ENCODE measurements at regions not wholly inside any gene's neighbourhood (a gene's known extent, or its start where the extent isn't known, plus 50 kb on each side); places are given as distances from the start of the nearest gene placed in this dataset.
"Not testable (repeated sequence)": the region's sequence is repeated elsewhere in the genome, so short reads cannot be mapped to it uniquely, and the experiment has no call there.

DNA sequence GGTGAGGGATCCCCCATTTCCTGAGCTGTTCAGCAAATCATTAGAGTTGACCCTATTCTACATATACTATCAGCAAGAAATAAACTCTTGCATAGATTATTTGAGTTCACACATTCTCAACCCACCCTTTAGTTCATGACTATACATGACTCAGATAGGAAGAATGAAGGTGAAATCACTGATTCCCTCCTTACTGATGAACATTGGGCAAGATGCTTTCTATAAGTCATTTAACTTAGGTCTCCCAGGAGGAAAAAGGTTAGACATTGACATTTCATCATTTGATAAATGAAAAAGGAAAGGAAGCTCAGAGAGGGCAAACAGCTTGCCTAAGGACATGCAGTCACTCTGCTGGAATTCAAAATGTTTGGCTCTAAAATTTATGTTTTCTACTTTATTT is 408.0 kb downstream of the TMEM182 start:
- DNase-seq (ENCODE audit: low read depth) = no peak

DNA sequence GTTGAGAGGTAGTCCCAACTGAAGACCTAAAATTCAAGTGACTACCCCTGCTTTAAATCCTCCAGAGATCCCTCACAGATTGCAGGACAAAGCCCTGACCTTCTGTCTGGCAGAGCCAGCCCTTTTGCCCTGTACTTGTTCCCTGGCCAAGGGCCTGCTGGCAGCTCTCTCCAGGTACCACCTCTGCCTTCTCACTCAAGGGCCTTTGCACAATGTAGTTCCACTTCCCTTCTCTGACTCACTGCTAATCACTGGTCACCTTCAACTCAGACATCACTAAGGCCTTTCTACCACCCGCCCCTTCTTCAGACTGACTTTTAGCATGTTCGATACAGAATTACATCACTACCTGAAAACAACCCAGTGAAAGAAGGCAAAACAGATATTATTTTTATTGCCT is 411.0 kb downstream of the TMEM182 start:
- no peak for DNase-seq (ENCODE audit: low read depth)

GRCh38 chr2:103174711-103175110 is 412.9 kb downstream of the TMEM182 start:
- peak; percentile 37 for DNase-seq (ENCODE audit: low read depth)

DNA sequence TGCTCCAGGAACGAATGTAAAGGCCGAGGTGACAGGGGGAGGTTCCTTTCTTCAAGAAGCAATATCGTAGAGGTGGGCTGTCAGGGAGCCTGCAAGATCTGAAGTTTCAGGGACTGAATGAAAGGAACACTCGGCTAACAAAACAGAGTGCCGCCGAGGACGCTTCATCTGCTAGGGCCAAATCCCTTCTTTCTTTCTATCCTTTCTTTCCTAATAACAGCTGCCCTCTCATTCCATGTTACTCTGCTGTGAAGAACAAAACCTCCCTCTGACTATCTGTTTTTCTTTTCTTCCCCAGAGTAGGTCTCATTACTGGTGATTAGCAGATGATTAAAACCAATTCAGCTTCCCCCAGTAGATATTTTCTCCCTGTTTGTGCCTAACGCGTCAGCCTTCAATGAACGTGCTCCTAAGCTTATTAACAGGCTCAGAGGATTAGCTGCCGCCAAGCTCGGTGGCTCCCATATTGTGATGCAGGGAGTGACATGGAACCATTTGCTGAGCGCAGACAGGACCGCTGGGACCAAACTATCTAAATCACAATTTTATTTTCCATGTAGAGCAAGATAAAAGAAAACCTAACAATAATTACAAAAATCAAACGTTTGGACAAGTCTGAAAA is 414.6 kb downstream of the TMEM182 start:
- no peak for DNase-seq (ENCODE audit: low read depth)

- no peak for DNase-seq (ENCODE audit: low read depth)
Measured at GRCh38 chr2:103179798-103180197, 418.0 kb downstream of the TMEM182 start.

DNA sequence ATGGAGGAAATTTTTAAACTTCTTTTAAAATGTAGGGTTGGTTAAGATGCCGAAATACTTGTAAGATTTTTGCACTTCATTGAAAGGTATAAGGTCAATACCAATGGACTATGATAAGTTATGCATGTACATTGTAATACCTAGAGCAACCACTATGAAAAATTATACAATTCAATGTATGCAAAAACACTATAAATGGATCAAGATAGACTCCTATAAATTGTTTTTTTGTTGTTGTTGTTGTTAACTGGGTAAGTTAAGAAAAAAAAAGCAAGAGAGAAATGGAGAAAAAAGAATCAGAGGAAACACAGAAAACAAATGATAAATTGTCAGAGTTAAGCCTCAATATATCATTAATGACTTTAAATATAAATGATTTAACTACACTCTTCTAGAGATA is 421.2 kb downstream of the TMEM182 start:
- DNase-seq (ENCODE audit: low read depth) = no peak

DNA sequence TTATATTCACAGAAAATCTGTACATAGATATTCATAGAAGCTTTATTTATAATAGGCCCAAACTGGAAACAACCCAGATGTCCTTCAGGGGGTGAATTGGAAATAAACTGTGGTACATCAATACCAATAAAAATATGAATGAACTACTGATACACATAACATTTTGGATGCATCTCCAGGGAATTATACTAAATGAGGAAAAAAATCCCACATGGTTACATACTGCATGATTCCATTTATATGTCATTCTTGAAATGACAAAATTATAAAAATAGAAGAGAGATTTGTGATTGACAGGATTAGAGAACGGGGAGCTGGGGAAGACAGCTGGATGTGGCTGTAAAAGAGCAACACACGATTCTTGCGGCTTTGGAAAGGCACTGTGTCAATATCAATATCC is 435.0 kb downstream of the TMEM182 start:
- no peak for DNase-seq (ENCODE audit: low read depth)

DNA sequence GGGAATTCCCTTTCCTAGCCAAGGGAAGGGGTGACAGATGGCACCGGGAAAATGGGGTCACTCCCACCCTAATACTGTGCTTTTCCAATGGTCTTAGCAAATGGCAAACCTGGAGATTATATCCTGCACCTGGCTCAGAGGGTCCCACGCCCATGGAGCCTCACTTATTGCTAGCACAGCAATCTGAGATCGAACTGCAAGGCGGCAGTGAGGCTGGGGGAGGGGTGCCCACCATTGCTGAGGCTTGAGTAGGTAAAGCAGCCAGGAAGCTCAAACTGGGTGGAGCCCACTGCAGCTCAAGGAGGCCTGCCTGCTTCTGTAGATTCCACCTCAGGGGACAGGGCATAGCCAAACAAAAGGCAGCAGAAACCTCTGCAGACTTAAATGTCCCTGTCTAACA is 438.9 kb downstream of the TMEM182 start:
- DNase-seq (ENCODE audit: low read depth) = not testable (repeated sequence)

DNA sequence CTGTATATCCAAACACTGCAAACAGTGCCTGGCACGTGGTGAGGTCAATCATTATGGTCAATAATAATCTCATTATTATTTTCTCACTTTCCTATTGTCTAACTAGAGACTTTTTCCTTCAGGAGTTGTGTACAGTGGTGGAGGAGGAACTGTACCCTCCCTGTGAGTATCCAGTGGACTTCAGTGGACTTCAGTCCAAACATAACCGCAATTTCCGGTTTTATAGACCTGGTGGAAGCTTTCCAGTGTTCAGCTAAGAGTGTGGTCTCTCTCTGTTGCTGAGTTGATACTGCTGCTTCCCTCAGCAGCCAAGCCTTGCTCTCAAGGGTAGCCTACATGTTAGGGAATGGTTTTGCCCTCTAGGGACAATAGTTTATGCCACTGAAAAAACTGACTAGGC is 447.1 kb downstream of the TMEM182 start:
- DNase-seq (ENCODE audit: low read depth) = no peak

DNA sequence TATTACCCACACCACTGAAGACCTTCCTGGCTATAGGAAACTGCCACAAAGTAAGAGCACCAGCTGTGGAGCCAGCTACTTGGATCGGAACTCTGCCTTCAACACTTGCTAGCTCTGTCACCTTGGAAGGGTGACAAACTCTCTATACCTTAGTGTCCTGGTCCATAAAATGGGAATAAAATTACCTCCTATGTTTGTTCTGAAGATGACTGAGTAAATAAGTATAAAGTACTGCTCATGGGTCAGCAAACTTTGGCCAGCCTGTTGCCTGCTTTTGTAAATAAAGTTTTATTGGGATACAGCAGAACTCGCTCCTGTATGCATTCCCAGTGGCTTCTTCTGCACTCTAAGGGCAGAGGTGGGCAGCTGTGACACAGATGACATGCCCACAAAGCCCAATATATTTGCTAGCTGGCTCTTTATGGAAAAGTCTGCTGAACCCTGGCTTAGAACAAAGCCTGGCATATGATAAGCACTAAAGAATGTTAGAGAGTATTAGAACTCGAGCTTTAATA is 451.3 kb downstream of the TMEM182 start:
- DNase-seq (ENCODE audit: low read depth) = no peak

DNA sequence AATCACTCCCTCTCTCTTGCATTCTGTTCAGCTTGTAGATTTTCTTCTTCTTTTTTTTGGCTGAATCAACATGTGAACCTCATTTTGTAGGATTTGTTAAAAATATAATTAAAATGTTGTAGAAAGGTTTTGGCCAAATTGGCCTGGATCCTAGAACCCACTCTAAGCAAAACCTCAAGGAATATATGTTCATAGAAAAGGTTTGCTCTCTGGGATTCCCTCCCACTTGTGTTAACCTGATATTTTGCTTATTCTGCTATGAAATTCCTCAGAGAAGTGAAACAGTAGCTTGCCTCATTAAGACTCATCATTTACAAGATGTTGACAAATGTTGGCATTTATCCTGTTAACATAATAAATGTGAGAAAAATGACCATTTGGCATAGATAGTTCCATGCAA is 456.7 kb downstream of the TMEM182 start:
- no peak for DNase-seq (ENCODE audit: low read depth)

DNA sequence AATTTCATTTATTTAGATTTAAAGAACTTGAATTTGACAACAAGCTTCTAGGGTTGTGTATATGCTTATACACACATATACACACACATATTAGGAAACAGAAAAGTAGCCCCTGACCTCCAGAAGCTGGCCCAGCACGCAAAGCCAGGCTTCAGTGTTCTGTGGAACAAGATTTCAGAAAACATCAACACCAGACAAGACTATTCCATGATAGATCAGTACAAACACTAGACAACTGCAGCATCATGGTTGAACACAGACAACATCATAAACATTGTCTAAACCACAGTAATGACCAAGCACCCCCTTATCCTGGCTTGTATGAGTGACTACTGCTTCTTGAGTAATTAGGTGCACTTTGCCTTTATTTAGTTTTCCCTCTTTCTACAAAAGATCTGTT is 457.6 kb downstream of the TMEM182 start:
- no peak for DNase-seq (ENCODE audit: low read depth)

GRCh38 chr2:103222969-103223368 is 461.1 kb downstream of the TMEM182 start:
- no peak for DNase-seq (ENCODE audit: low read depth)

DNA sequence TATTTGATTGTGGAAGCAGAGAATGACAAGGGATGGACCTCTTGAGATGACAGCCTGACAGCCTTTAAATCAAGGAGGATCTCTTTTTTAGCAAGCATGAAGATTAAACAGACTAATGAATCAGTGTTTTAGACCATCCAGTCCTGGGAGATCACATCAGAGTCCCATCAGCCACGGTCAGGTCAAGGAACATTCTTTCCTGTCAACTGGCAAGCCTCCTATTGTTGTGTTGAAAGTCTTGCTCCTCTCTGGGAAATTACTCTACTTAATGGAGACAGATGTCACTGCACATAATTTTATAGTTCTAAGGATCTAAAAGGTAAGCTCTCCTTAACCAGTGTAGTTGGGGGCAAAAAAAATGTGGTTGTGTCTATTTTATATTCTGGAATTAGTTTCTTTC is 469.0 kb downstream of the TMEM182 start:
- DNase-seq (ENCODE audit: low read depth) = no peak

GRCh38 chr2:103232865-103233264 is 471.0 kb downstream of the TMEM182 start:
- DNase-seq (ENCODE audit: low read depth) = no peak

DNA sequence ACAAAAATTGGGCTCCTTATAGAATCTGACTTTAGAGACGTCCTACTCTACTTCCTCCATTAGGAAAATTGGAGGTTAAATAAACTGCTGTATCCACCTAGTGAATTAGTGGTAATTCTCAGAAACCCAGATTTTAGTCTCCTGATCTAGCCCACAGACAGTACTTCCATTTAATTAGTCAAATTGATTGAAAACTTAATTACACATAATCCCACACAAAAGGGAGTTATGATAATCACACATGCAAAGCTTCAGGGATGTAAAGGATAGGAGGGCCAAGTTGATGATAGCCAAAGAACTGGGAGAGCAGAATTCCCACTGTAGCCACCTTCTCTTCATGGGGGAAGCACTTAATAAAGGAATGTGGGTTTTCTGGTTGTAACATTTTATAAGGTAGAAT is 471.9 kb downstream of the TMEM182 start:
- DNase-seq (ENCODE audit: low read depth) = no peak

DNA sequence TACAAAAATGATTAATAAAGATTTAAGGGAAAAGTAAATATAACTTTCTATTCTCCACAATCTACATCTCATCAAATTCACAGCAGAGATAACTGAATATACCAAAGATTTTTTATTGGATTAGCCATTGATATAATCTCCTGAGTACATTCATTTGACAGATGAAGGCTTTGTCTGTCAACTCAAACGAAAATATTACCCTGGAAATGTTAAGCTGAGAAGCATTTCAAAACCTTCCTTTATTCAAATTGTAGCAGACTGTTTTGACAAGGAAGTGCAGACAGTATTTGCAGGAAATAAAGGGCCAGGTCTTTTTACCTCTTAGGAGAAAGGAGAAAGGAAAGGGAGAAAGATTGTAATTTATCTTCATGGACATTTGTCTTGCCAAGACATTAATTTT is 473.5 kb downstream of the TMEM182 start:
- no peak for DNase-seq (ENCODE audit: low read depth)

DNA sequence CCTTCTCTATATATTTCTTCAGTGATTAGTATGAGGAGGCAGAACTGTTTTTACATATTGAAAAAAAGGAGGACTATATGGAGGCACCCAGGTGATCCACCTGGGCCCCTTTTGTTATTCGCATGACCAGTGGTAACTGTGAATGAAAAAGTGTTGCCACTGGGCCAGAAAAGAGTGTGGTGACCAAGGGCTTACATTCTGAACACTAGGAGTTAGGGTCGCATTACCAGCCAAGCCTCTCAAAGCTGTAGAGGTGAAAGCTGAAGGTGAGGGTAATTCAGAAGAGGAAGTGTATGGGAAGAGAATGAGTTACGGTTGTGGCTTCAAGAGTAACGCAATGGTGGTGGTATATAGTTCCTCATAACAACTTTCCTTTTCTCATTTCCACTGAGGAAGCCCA is 487.6 kb downstream of the TMEM182 start:
- DNase-seq (ENCODE audit: low read depth) = no peak

DNA sequence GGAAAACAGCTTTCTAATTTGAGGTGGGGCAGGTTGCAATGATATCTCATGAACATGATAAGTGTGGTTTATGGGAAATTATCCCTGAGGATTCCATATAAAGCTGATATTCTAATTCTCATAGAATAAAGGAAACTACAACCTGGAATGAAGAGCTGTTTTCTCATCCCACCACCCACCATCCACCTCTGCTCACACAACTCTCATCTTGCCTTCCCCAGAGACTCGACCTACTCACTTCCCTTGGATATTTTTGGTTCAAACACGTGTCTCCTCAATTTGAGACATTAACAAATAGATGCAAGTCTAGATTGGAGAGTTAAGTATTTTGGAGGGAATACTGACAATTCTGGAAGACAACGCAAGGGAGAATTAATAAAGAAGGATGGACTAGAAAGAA is 490.9 kb downstream of the TMEM182 start:
- no peak for DNase-seq (ENCODE audit: low read depth)

DNA sequence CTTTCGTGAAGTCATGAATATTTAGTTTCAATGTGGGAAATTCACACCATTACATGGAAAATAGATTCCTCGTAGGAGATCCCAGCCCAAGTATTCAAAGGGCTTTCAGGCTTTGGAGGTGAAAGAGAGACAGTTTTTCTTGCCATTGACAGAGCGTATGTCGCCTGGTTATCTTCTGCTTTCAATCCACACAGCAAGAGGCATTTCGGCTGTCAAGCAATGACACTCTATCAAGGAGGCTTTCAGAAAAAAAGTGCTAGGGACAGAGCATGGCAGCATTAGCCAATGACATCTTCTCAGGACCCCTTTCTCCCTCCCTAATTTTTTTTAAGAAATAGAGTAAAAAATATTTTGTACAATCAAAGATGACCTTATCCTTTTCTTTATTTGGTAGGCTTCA is 492.8 kb downstream of the TMEM182 start:
- DNase-seq (ENCODE audit: low read depth) = no peak

- DNase-seq (ENCODE audit: low read depth) = no peak
Measured at GRCh38 chr2:103264058-103264768, 502.4 kb downstream of the TMEM182 start.

GRCh38 chr2:103265521-103265920 is 503.7 kb downstream of the TMEM182 start:
- no peak for DNase-seq (ENCODE audit: low read depth)

- DNase-seq (ENCODE audit: low read depth) = no peak
Measured at GRCh38 chr2:103268841-103269498, 507.1 kb downstream of the TMEM182 start.

Measured in HS-5 (cell line).